ENCODE measurements at regions not wholly inside any gene's neighbourhood (a gene's known extent, or its start where the extent isn't known, plus 50 kb on each side); places are given as distances from the start of the nearest gene placed in this dataset.

DNA sequence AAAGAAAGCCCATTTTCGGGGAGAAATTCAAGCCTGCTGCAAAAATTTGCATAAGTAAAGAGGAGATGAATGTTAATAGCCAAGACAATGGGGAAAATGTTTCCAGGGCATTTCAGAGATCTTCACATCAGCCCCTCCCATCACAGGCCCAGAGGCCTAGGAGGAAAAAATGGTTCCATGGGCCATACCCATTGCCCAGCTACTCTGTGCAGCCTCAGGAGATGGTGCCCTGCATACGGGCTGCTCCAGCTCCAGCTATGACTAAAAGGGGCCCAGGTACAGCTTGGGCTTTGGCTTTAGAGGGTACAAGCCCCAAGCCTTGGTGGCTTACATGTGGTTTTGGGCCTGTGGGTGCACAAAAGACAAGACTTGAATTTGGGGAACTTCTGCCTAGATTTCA lies 168.0 kb upstream of the DIPK2B start:
- ChIA-PET CTCF (ENCODE audit: low intra/inter-chr PET ratio, low total read pairs) (no interaction called here), POLR2A (no interaction called here)
- no peaks in the 10 kb centered on the region for H3K27me3 ChIP-seq (ENCODE audit: control insufficient read depth in 1 of 2, insufficient read depth in 2 of 2, low read length in 2 of 2)
- no peak overlapping the region for H3K4me3 ChIP-seq (replicated peaks in 1 of 3; ENCODE audit: insufficient read depth in 1 of 3, low read depth in 2 of 3, low read length in 3 of 3)
- no peak overlapping the region for H3K4me2 ChIP-seq (ENCODE audit: low read depth, low read length)
- TF ChIP-seq, protein P1, sequence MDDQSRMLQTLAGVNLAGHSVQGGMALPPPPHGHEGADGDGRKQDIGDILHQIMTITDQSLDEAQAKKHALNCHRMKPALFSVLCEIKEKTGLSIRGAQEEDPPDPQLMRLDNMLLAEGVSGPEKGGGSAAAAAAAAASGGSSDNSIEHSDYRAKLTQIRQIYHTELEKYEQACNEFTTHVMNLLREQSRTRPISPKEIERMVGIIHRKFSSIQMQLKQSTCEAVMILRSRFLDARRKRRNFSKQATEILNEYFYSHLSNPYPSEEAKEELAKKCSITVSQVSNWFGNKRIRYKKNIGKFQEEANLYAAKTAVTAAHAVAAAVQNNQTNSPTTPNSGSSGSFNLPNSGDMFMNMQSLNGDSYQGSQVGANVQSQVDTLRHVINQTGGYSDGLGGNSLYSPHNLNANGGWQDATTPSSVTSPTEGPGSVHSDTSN (CRISPR knock-in tag; IDR thresholded peaks at IDR 0.05; ENCODE audit: borderline replicate concordance), result no peak
- TF ChIP-seq MNT (IDR thresholded peaks at IDR 0.05), result no peak
- TF ChIP-seq KAT2B (IDR thresholded peaks at IDR 0.05; ENCODE audit: borderline replicate concordance, low read depth, low read length), result no peak
- DNase-seq (ENCODE audit: low spot score) (no peak), FAIRE-seq (no peak), ATAC-seq (no peak)
- in situ Hi-C loops (cut with HindIII; ENCODE audit: extremely low pct_ligation_motif_present, low pct_unique_long_range_greater_than_20kb), result no loop called here
- H3K4me1 ChIP-seq (ENCODE audit: insufficient read depth, low read length), result no peaks in the 10 kb centered on the region
- H4K20me1 ChIP-seq (ENCODE audit: insufficient read depth, low read length), result no peaks in the 10 kb centered on the region
- no peak overlapping the region for H2AFZ ChIP-seq (ENCODE audit: low read length)
- no peaks in the 10 kb centered on the region for H3K79me2 ChIP-seq (ENCODE audit: insufficient read depth, low read length)
- intact Hi-C loops (cut with micrococcal nuclease; ENCODE audit: unreplicated experiment), result no loop called here
- peaks cover 8% of the 10 kb centered on the region for H3K9me3 ChIP-seq (ENCODE audit: low read length)
- BruUV-seq (replicated peaks), result no TSS peak
- H3K27ac ChIP-seq (ENCODE audit: extremely low read length, insufficient read depth, low read length), result no peak overlapping the region
- WGBS (ENCODE audit: low lambda C conversion rate), result 65% methylated on average over 1 of the region's 2 CpGs
- no peaks in the 10 kb centered on the region for H3K36me3 ChIP-seq (replicated peaks in 1 of 2; ENCODE audit: control insufficient read depth in 1 of 2, insufficient read depth in 2 of 2, low read length in 2 of 2)
- H3K9ac ChIP-seq (ENCODE audit: insufficient read depth, low read depth, low read length), result no peak overlapping the region

DNA sequence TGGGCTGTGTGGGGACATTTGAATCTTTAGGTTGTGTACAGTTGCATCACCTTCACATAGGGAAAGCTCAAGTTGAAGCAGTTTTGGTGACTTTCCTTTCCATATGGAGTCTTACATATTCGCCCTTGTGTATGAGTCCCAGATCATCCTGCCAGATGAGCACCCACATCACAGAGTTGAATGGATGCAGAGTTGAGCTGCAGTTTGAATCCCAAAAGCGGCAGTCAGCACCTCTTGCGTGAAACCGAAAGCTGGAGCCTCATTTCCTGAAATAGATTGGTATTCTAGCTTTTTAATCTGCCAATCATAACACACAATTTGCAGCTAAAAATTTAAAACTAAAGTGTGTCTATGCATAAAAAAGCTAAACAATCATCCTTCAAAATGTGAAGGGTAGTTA lies 162.9 kb upstream of the DIPK2B start:
- 67% methylated on average over 4 of the region's 4 CpGs for WGBS (ENCODE audit: low lambda C conversion rate)
- ATAC-seq (no peak), FAIRE-seq (no peak), DNase-seq (ENCODE audit: low spot score) (no peak)
- Histone ChIP-seq H3K9ac (ENCODE audit: insufficient read depth, low read depth, low read length) (no peak overlapping the region), H2AFZ (ENCODE audit: low read length) (no peak overlapping the region), H3K27me3 (ENCODE audit: control insufficient read depth in 1 of 2, insufficient read depth in 2 of 2, low read length in 2 of 2) (no peaks in the 10 kb centered on the region), H3K4me2 (ENCODE audit: low read depth, low read length) (no peak overlapping the region), H3K27ac (ENCODE audit: extremely low read length, insufficient read depth, low read length) (no peak overlapping the region), H3K9me3 (ENCODE audit: low read length) (peaks cover under 1% of the 10 kb centered on the region; the same call in 1 of the 2 replicates), H3K36me3 (replicated peaks in 1 of 2; ENCODE audit: control insufficient read depth in 1 of 2, insufficient read depth in 2 of 2, low read length in 2 of 2) (no peaks in the 10 kb centered on the region), H3K79me2 (ENCODE audit: insufficient read depth, low read length) (no peaks in the 10 kb centered on the region), H3K4me3 (replicated peaks in 1 of 3; ENCODE audit: insufficient read depth in 1 of 3, low read depth in 2 of 3, low read length in 3 of 3) (no peak overlapping the region), H3K4me1 (ENCODE audit: insufficient read depth, low read length) (no peaks in the 10 kb centered on the region), H4K20me1 (ENCODE audit: insufficient read depth, low read length) (no peaks in the 10 kb centered on the region)
- no TSS peak for BruUV-seq (replicated peaks)
- intact Hi-C loops (cut with micrococcal nuclease; ENCODE audit: unreplicated experiment) (no loop called here), in situ Hi-C loops (cut with HindIII; ENCODE audit: extremely low pct_ligation_motif_present, low pct_unique_long_range_greater_than_20kb) (no loop called here)
- ChIA-PET POLR2A (no interaction called here), CTCF (ENCODE audit: low intra/inter-chr PET ratio, low total read pairs) (no interaction called here)
- TF ChIP-seq NRL (CRISPR knock-in tag; IDR thresholded peaks at IDR 0.05; ENCODE audit: borderline replicate concordance), result no peak
- TF ChIP-seq PAX8 (CRISPR knock-in tag; IDR thresholded peaks at IDR 0.05; ENCODE audit: borderline replicate concordance), result no peak
- no peak for TF ChIP-seq DNMT3B (CRISPR knock-in tag; conservative IDR thresholded peaks at IDR 0.05)
- no peak for TF ChIP-seq ZNF510 (CRISPR knock-in tag; IDR thresholded peaks at IDR 0.05; ENCODE audit: low read depth)
- no peak for TF ChIP-seq RCOR2 (CRISPR knock-in tag; IDR thresholded peaks at IDR 0.05)
- no peak for TF ChIP-seq AGO2 (optimal IDR thresholded peaks at IDR 0.05; ENCODE audit: low read depth, low read length)
- TF ChIP-seq, protein P2, sequence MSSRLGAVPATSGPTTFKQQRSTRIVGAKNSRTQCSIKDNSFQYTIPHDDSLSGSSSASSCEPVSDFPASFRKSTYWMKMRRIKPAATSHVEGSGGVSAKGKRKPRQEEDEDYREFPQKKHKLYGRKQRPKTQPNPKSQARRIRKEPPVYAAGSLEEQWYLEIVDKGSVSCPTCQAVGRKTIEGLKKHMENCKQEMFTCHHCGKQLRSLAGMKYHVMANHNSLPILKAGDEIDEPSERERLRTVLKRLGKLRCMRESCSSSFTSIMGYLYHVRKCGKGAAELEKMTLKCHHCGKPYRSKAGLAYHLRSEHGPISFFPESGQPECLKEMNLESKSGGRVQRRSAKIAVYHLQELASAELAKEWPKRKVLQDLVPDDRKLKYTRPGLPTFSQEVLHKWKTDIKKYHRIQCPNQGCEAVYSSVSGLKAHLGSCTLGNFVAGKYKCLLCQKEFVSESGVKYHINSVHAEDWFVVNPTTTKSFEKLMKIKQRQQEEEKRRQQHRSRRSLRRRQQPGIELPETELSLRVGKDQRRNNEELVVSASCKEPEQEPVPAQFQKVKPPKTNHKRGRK (CRISPR knock-in tag; IDR thresholded peaks at IDR 0.05), result no peak
- no peak for TF ChIP-seq NFIB (CRISPR knock-in tag; IDR thresholded peaks at IDR 0.05; ENCODE audit: borderline replicate concordance)
